KMS-11 (cell line): ENCODE measurements at regions not wholly inside any gene's neighbourhood (a gene's known extent, or its start where the extent isn't known, plus 50 kb on each side); places are given as distances from the start of the nearest gene placed in this dataset.

Experiments used
- H2AFZ ChIP-seq: fragments of 200-600 bp; sonication (generic); 2 replicates; pipeline ENCODE4 v1.6.1; 2016; ENCODE audit warnings: antibody characterized with exemption, mixed run types, low read depth
- H3K27ac ChIP-seq: fragments of 200-600 bp; sonication (generic); 2 replicates; pipeline ENCODE4 v1.6.1; 2016; ENCODE audit warnings: mild to moderate bottlenecking, mixed run types
- H3K27me3 ChIP-seq: fragments of 200-600 bp; sonication (generic); 2 replicates; pipeline ENCODE4 v1.6.1; 2017; ENCODE audit warnings: mild to moderate bottlenecking, low read depth, mixed run types, moderate library complexity; ENCODE audit not compliant: insufficient read depth
- H3K36me3 ChIP-seq: fragments of 200-600 bp; sonication (generic); 2 replicates; pipeline ENCODE4 v1.6.1; 2017; ENCODE audit warnings: mild to moderate bottlenecking, mixed run types; ENCODE audit not compliant: insufficient read depth
- H3K4me1 ChIP-seq: fragments of 200-600 bp; sonication (generic); 2 replicates; pipeline ENCODE4 v1.6.1; 2016; ENCODE audit warnings: mild to moderate bottlenecking, low read depth, mixed run types; ENCODE audit not compliant: poor library complexity, severe bottlenecking
- H3K4me2 ChIP-seq: fragments of 200-600 bp; sonication (generic); 2 replicates; pipeline ENCODE4 v1.7.0; 2016; ENCODE audit warnings: mild to moderate bottlenecking, mixed run types
- H3K4me3 ChIP-seq: fragments of 200-600 bp; sonication (generic); IDR thresholded peaks from 2 replicates; pipeline ENCODE4 v1.6.1; 2017; ENCODE audit warnings: low read depth, low read length, mixed read lengths; ENCODE audit not compliant: insufficient read depth
- H3K79me2 ChIP-seq: fragments of 200-600 bp; sonication (generic); 2 replicates; pipeline ENCODE4 v1.6.1; 2016; ENCODE audit warnings: low read depth, mixed run types; ENCODE audit not compliant: insufficient read depth
- H3K9ac ChIP-seq: fragments of 200-600 bp; sonication (generic); 2 replicates; pipeline ENCODE4 v1.6.1; 2016; ENCODE audit warnings: mild to moderate bottlenecking, mixed run types
- H4K20me1 ChIP-seq: fragments of 200-600 bp; sonication (generic); 2 replicates; pipeline ENCODE4 v1.6.1; 2016; ENCODE audit warnings: mild to moderate bottlenecking, mixed run types; ENCODE audit not compliant: insufficient read depth
- CTCF ChIP-seq: fragments of 200-600 bp; sonication (generic); conservative IDR thresholded peaks from 2 replicates; pipeline ENCODE4 v1.6.1; 2017; ENCODE audit warnings: low read depth, mild to moderate bottlenecking, antibody characterized with exemption, low read length, moderate library complexity, mixed read lengths

GRCh38 chr4:183831026-183831446, 74.1 kb upstream of the STOX2 start:
- Histone ChIP-seq H3K4me2 (no peak overlapping the region), H4K20me1 (no peaks in the 10 kb centered on the region), H3K4me3 (no peak overlapping the region), H3K36me3 (no peaks in the 10 kb centered on the region), H2AFZ (no peak overlapping the region), H3K4me1 (no peaks in the 10 kb centered on the region), H3K27me3 (no peaks in the 10 kb centered on the region), H3K9ac (no peak overlapping the region), H3K79me2 (no peaks in the 10 kb centered on the region), H3K27ac (no peak overlapping the region)
- TF ChIP-seq CTCF = no peak

GRCh38 chr4:183831683-183832082, 73.4 kb upstream of the STOX2 start:
- Histone ChIP-seq H3K36me3 (no peaks in the 10 kb centered on the region), H2AFZ (no peak overlapping the region), H3K79me2 (no peaks in the 10 kb centered on the region), H3K4me2 (no peak overlapping the region), H3K27ac (no peak overlapping the region), H3K9ac (no peak overlapping the region), H3K4me3 (no peak overlapping the region), H4K20me1 (no peaks in the 10 kb centered on the region), H3K4me1 (no peaks in the 10 kb centered on the region), H3K27me3 (no peaks in the 10 kb centered on the region)
- TF ChIP-seq CTCF = no peak

GRCh38 chr4:183832776-183833450, 72.2 kb upstream of the STOX2 start:
- Histone ChIP-seq H3K4me3 (no peak overlapping the region), H3K27ac (no peak overlapping the region), H4K20me1 (no peaks in the 10 kb centered on the region), H3K4me2 (no peak overlapping the region), H3K27me3 (no peaks in the 10 kb centered on the region), H3K79me2 (no peaks in the 10 kb centered on the region), H3K9ac (no peak overlapping the region), H3K36me3 (no peaks in the 10 kb centered on the region), H2AFZ (no peak overlapping the region), H3K4me1 (no peaks in the 10 kb centered on the region)
- no peak for TF ChIP-seq CTCF

GRCh38 chr4:183834252-183834651, 70.9 kb upstream of the STOX2 start:
- H3K36me3 ChIP-seq = no peaks in the 10 kb centered on the region
- no peak overlapping the region for H3K4me2 ChIP-seq
- no peaks in the 10 kb centered on the region for H3K27me3 ChIP-seq
- H4K20me1 ChIP-seq = no peaks in the 10 kb centered on the region
- H3K79me2 ChIP-seq = no peaks in the 10 kb centered on the region
- no peak overlapping the region for H2AFZ ChIP-seq
- H3K4me3 ChIP-seq = no peak overlapping the region
- H3K4me1 ChIP-seq = no peaks in the 10 kb centered on the region
- TF ChIP-seq CTCF = no peak
- H3K9ac ChIP-seq = no peak overlapping the region
- H3K27ac ChIP-seq = no peak overlapping the region
